T-helper 1 cell (primary cell): ENCODE measurements at regions not wholly inside any gene's neighbourhood (a gene's known extent, or its start where the extent isn't known, plus 50 kb on each side); places are given as distances from the start of the nearest gene placed in this dataset.

ENCODE experiments used
- DNase-seq, 5 donors: peaks; one replicate each; pipeline ENCODE4 v3.0.0-alpha.2; 2012 to 2020

DNA sequence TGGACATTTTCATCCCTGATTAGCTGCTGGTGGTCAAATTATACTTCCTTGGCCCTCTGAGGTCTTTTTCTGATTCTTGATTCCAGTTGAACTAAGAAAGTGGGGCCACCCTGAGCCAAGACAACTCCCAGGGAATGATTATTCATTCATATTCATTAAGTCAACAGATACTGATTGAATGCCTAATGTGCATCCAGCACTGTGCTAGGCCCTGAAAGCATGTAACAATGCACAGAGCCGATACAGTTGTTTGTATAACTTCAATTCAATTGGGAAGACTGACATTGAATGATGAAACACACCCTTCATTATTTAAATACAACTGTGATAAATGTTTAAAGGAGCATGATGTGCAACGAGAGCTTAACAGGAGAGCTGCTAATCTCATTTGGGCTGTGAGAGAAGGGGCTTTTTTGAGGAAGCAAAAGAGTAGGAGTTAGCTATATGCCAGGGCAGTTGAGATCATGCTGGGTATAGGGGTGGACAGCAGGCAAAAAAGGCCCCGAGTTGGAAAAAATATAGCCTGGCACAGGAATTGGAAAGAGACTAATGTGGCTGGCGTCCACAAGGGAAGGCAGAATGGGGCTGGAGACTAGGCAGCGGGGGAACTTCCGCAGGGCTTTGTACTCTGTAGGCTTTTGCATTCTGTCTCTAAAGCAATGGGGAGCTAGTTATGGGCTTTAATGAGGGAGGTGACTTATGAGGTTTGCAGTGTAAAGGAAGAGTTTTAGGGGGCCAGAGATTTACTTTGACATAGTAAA, 57.2 kb upstream of the ACVR1 start:
- DNase-seq, result no peak

GRCh38 chr2:157932480-157933159, 56.5 kb upstream of the ACVR1 start:
- no peak for DNase-seq

- no peak for DNase-seq
Observed at GRCh38 chr2:157931542-157931941, 55.4 kb upstream of the ACVR1 start.

DNA sequence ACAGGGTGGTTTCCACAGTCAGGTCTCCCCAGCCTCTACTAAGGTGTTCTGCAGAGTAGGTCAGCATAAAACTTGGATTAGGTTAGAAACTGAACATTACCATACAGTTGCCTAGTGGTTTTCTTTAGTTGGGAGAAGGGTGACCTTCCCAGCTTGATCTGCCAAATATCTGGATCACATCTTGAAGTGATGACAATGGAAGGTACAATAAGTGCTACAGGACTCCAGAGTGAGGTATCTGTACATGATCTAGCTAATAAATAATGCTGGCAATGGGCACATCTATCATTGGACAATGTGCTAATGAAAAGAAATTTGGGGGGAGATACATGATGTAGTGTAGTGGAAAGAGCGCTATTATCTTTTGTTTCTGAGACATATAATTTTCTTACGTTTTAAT, 54.6 kb upstream of the ACVR1 start:
- no peak for DNase-seq

DNA sequence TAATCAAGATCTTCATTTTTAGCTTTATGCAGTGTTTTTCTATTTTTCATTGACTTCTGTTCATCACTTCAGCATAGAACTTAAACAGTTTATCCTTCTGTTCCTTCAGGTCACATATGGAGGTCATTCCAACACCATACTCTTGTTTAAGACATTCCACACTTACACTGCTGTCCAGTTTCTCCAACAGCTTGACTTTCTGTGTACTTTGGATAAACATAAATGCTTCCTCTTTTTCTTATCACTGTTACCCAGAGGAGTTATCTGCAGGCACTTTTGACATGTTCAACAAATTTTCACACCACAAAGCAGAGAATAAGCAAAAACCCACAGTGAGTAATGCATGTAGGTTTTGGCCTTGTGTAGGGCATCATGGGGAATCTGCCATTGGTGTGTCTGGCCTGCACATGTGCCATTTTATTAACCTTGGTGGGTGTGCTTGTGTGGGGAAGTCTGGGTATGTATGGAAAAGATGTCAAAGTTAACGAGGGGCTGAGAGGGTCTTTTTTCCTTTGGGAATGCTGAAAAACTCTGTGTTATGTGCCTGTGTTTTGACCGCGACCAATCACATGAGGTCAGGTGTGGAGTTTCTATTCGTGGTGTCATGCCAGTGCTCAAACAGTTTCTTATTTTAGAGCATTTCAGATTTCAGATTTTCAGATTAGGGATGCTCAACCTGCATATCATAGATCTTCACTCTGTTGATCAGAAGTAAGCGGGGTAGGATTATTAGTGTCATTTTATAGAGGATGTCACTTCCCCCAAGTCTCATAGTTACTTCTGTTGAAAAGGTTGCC, 53.9 kb upstream of the ACVR1 start:
- no peak for DNase-seq

DNA sequence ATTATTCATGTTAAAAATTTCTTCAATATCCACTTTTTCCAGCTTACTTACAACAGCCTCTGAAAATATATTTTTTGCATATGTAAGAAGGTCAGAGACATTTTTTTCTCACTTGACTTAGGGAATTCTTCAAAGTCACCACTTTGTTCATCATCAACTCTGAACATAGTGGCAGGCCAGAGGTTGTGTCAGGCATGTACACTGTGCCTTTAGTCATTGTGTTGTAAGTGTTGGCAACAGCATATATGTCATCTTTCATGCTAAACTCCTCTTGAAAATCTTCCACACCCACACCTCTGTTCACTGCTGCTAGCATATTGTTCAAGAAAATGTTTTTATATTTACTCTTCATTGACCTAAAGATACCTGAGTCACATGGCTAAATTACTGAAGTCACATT, 52.2 kb upstream of the ACVR1 start:
- no peak for DNase-seq

GRCh38 chr2:157927155-157927554, 51.0 kb upstream of the ACVR1 start:
- DNase-seq, result no peak
